Type B pancreatic cell (in vitro differentiated cells): ENCODE measurements at regions not wholly inside any gene's neighbourhood (a gene's known extent, or its start where the extent isn't known, plus 50 kb on each side); places are given as distances from the start of the nearest gene placed in this dataset.

ENCODE experiments used
- DNase-seq: peaks from one replicate; pipeline ENCODE4 v3.0.0; 2021; ENCODE audit warnings: mixed read lengths; ENCODE audit not compliant: unreplicated experiment; ENCODE audit errors: extremely low spot score
- H3K27ac Mint-ChIP-seq: 2 replicates; pipeline ENCODE4 v1.8.0; 2021; ENCODE audit warnings: mild to moderate bottlenecking, mixed read lengths
- H3K27me3 Mint-ChIP-seq: 2 replicates; pipeline ENCODE4 v1.8.0; 2021; ENCODE audit warnings: mixed read lengths
- H3K36me3 Mint-ChIP-seq: 2 replicates; pipeline ENCODE4 v1.8.0; 2021; ENCODE audit warnings: mixed read lengths
- H3K4me1 Mint-ChIP-seq: one replicate; pipeline ENCODE4 v1.8.0; 2021; ENCODE audit warnings: mixed read lengths; ENCODE audit not compliant: unreplicated experiment
- H3K4me3 Mint-ChIP-seq: 2 replicates; pipeline ENCODE4 v1.8.0; 2021; ENCODE audit warnings: mild to moderate bottlenecking, mixed read lengths
- H3K9me3 Mint-ChIP-seq: 2 replicates; pipeline ENCODE4 v1.8.0; 2021; ENCODE audit warnings: mixed read lengths
- CTCF ChIP-seq: fragments of 200-600 bp; sonication (generic); conservative IDR thresholded peaks from 2 replicates; pipeline ENCODE4 v1.5.0; 2021; ENCODE audit warnings: antibody characterized with exemption, mild to moderate bottlenecking

GRCh38 chr18:49655266-49656072 lies 93.6 kb downstream of the LIPG start:
- H3K36me3 Mint-ChIP-seq = no peaks in the 10 kb centered on the region
- H3K27me3 Mint-ChIP-seq = peaks cover 14% of the 10 kb centered on the region
- no peaks in the 10 kb centered on the region for H3K9me3 Mint-ChIP-seq
- TF ChIP-seq CTCF = no peak
- no peak for DNase-seq
- H3K4me3 Mint-ChIP-seq = no peak overlapping the region
- H3K27ac Mint-ChIP-seq = no peak overlapping the region
- peaks cover 10% of the 10 kb centered on the region for H3K4me1 Mint-ChIP-seq

- H3K9me3 Mint-ChIP-seq = no peaks in the 10 kb centered on the region
- TF ChIP-seq CTCF = no peak
- H3K4me1 Mint-ChIP-seq = peaks cover 4% of the 10 kb centered on the region
- H3K27me3 Mint-ChIP-seq = peaks cover 10% of the 10 kb centered on the region
- no peak for DNase-seq
- no peaks in the 10 kb centered on the region for H3K36me3 Mint-ChIP-seq
- no peak overlapping the region for H3K4me3 Mint-ChIP-seq
- no peak overlapping the region for H3K27ac Mint-ChIP-seq
These were observed 92.5 kb downstream of the LIPG start for GRCh38 chr18:49654347-49654746.

- H3K27me3 Mint-ChIP-seq = peaks cover 7% of the 10 kb centered on the region
- H3K4me3 Mint-ChIP-seq = no peak overlapping the region
- DNase-seq = no peak
- no peaks in the 10 kb centered on the region for H3K36me3 Mint-ChIP-seq
- H3K27ac Mint-ChIP-seq = no peak overlapping the region
- no peak for TF ChIP-seq CTCF
- no peaks in the 10 kb centered on the region for H3K9me3 Mint-ChIP-seq
- H3K4me1 Mint-ChIP-seq = peaks cover 2% of the 10 kb centered on the region
These were observed 91.2 kb downstream of the LIPG start for GRCh38 chr18:49652881-49653724.

GRCh38 chr18:49651033-49651432 lies 89.2 kb downstream of the LIPG start:
- DNase-seq = peak; percentile 34
- no peak overlapping the region for H3K27ac Mint-ChIP-seq
- H3K4me3 Mint-ChIP-seq = no peak overlapping the region
- peaks cover 7% of the 10 kb centered on the region for H3K27me3 Mint-ChIP-seq
- no peaks in the 10 kb centered on the region for H3K9me3 Mint-ChIP-seq
- TF ChIP-seq CTCF = no peak
- H3K36me3 Mint-ChIP-seq = no peaks in the 10 kb centered on the region
- H3K4me1 Mint-ChIP-seq = peaks cover 21% of the 10 kb centered on the region

GRCh38 chr18:49650426-49650891 lies 88.6 kb downstream of the LIPG start:
- H3K36me3 Mint-ChIP-seq = no peaks in the 10 kb centered on the region
- no peak overlapping the region for H3K4me3 Mint-ChIP-seq
- H3K4me1 Mint-ChIP-seq = peaks cover 21% of the 10 kb centered on the region
- no peak for TF ChIP-seq CTCF
- H3K9me3 Mint-ChIP-seq = no peaks in the 10 kb centered on the region
- no peak for DNase-seq
- H3K27ac Mint-ChIP-seq = no peak overlapping the region
- H3K27me3 Mint-ChIP-seq = peaks cover 7% of the 10 kb centered on the region
